GM18517 (cell line): ENCODE measurements at regions not wholly inside any gene's neighbourhood (a gene's known extent, or its start where the extent isn't known, plus 50 kb on each side); places are given as distances from the start of the nearest gene placed in this dataset.
"Not testable (repeated sequence)": the region's sequence is repeated elsewhere in the genome, so short reads cannot be mapped to it uniquely, and the experiment has no call there.

ENCODE experiments used
- ATAC-seq: cut with Tn5 transposase; IDR thresholded peaks from one replicate; pipeline ENCODE4 v1.9.1; 2021; ENCODE audit warnings: mild to moderate bottlenecking, moderate library complexity; ENCODE audit not compliant: unreplicated experiment

- ATAC-seq = peak; percentile 77
Measured at GRCh38 chr3:18237251-18238005, 187.7 kb downstream of the SATB1 start.

- no peak for ATAC-seq
Measured at GRCh38 chr3:18236726-18237125, 188.4 kb downstream of the SATB1 start.

GRCh38 chr3:18234717-18235335 lies 190.3 kb downstream of the SATB1 start:
- ATAC-seq = no peak

- ATAC-seq = no peak
Measured at GRCh38 chr3:18233987-18234716, 191.0 kb downstream of the SATB1 start.

- no peak for ATAC-seq
Measured at GRCh38 chr3:18232317-18232716, 192.8 kb downstream of the SATB1 start.

GRCh38 chr3:18228060-18228459 lies 197.1 kb downstream of the SATB1 start:
- ATAC-seq = no peak

- no peak for ATAC-seq
Measured at GRCh38 chr3:18225709-18226108, 199.4 kb downstream of the SATB1 start.

GRCh38 chr3:18224426-18224825 lies 200.7 kb downstream of the SATB1 start:
- ATAC-seq = no peak

GRCh38 chr3:18223974-18224373 lies 201.2 kb downstream of the SATB1 start:
- peak; percentile 39 for ATAC-seq

GRCh38 chr3:18223571-18223970 lies 201.6 kb downstream of the SATB1 start:
- peak; percentile 99 for ATAC-seq

GRCh38 chr3:18222686-18223085 lies 202.5 kb downstream of the SATB1 start:
- no peak for ATAC-seq

GRCh38 chr3:18217507-18218174 lies 207.5 kb downstream of the SATB1 start:
- ATAC-seq = no peak

GRCh38 chr3:18216996-18217395 lies 208.1 kb downstream of the SATB1 start:
- ATAC-seq = no peak

GRCh38 chr3:18215639-18216038 lies 209.5 kb downstream of the SATB1 start:
- ATAC-seq = no peak

- no peak for ATAC-seq
Measured at GRCh38 chr3:18211116-18211515, 214.0 kb downstream of the SATB1 start.

- ATAC-seq = no peak
Measured at GRCh38 chr3:18208856-18209255, 216.3 kb downstream of the SATB1 start.

GRCh38 chr3:18208091-18208490 lies 217.0 kb downstream of the SATB1 start:
- no peak for ATAC-seq

- no peak for ATAC-seq
Measured at GRCh38 chr3:18207226-18207625, 217.9 kb downstream of the SATB1 start.

GRCh38 chr3:18205701-18206100 lies 219.4 kb downstream of the SATB1 start:
- not testable (repeated sequence) for ATAC-seq

GRCh38 chr3:18201315-18201714 lies 223.8 kb downstream of the SATB1 start:
- no peak for ATAC-seq

GRCh38 chr3:18199757-18200156 lies 225.4 kb downstream of the SATB1 start:
- ATAC-seq = no peak
